ENCODE measurements at regions not wholly inside any gene's neighbourhood (a gene's known extent, or its start where the extent isn't known, plus 50 kb on each side); places are given as distances from the start of the nearest gene placed in this dataset.

DNA sequence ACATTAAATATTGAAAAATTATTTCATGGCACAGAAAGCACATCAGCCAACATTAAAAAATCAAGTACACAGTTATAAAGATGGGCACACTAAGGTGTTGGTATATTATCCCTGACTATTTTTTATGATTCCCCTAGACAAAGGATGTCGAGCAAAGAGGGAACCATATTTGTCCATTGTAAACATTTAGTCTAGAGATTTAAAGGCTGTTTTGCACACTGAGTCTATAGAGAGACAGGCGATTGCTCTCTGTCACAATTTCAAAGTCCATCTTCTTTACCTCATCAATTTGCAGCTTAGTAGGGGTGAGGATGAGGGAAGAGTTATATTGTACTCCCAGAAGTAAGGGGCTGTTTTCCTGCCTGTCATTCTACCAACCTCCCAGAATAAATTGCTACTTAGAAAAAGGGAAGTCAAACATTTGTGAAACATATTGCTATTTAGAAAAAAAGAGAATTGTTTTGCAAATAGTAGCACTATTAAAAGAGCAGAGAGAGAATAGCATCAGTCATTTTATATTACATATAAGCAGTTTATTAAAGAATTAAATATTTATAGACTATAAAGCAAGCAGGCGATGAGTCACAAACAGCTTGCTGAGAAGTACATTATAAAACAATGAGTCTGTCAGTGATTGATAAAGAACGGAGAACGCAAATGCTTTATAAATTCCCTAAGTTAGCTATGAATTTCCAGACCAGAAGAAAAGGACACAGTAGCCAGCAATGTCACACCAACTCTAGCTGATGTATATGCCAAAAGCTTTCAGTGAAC, 270.6 kb upstream of the PMFBP1 start:
- in situ Hi-C loops (cut with HindIII; ENCODE audit: low pct_ligation_motif_present, low pct_unique_long_range_greater_than_20kb, low sequenced_read_pairs): no loop called here
- DNase-seq: no peak

DNA sequence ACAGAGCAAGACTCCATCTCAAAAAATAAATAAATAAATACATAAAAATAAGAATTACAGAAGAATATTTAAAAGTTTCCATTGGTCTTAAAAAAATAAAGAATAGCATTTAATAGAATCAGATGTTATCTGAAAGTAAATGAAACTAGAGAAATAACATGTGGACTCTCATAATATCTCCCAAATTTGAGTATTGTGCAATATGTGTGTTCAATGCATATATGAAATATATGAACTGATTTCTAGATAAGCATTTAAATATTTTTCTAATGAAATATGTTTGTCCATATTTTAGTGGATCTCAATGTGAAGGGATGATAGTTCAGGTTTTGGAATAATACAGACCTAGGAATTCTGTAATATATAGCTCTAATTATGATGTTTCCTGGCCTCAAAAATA, 265.9 kb upstream of the PMFBP1 start:
- in situ Hi-C loops (cut with HindIII; ENCODE audit: low pct_ligation_motif_present, low pct_unique_long_range_greater_than_20kb, low sequenced_read_pairs): no loop called here
- no peak for DNase-seq

DNA sequence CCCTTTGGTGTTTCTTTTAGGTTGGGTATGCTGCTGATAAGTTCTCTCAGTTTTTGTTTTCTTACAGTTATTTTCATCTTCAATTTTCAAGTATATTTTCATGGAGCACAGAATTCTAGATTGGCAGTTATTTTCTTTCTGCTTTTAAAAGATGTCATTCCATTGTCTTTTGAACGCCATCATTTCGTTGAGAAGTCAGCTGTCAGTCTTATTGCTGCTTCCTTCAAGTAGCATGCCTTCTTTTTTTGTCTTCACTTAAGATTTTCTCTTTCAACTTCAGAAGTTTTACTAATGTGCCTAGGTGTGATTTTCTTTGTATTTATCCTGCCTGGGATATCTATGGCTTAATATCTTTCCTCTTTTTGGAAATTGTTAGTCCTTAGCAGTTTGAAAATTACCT, 262.2 kb upstream of the PMFBP1 start:
- peak; percentile 36 for DNase-seq
- in situ Hi-C loops (cut with HindIII; ENCODE audit: low pct_ligation_motif_present, low pct_unique_long_range_greater_than_20kb, low sequenced_read_pairs): no loop called here

DNA sequence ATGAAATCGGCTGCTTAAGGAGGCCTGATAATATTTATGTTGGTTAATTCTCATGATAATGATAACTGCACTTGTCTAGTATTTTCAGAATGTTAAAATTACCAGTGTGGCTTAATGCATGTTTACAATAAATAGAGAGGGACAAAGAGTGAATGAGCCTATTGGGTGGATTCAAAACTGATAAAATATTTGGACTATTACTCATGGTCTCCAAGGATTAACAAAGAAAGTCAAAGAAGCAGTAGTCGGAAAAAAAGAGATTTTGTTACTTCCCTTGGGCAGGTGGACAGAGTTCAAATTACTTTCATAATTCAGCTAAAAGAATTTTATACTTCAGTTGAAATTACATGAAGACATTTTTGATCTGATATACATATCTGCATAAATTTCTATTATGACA, 258.2 kb upstream of the PMFBP1 start:
- in situ Hi-C loops (cut with HindIII; ENCODE audit: low pct_ligation_motif_present, low pct_unique_long_range_greater_than_20kb, low sequenced_read_pairs): no loop called here
- DNase-seq: no peak

DNA sequence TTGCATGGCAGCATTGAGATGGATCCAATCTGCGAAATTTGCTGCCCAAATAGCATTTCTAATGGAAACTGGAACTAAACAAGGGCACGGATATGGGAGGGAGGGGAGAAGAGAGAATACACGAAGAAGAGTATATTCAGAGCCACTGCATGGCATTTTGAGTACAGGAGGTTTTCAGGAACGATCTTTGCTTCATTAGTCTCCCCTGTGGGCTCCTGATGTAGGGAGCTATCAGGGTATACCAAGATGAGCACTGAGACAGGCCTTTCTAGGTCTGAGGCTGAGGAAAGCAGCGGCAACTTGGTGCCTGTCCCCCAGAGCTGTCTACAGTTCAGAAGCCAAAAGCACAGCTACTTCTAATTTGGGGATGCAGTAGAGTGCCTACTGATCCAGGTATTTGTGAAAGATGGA, 257.7 kb upstream of the PMFBP1 start:
- in situ Hi-C loops (cut with HindIII; ENCODE audit: low pct_ligation_motif_present, low pct_unique_long_range_greater_than_20kb, low sequenced_read_pairs): no loop called here

DNA sequence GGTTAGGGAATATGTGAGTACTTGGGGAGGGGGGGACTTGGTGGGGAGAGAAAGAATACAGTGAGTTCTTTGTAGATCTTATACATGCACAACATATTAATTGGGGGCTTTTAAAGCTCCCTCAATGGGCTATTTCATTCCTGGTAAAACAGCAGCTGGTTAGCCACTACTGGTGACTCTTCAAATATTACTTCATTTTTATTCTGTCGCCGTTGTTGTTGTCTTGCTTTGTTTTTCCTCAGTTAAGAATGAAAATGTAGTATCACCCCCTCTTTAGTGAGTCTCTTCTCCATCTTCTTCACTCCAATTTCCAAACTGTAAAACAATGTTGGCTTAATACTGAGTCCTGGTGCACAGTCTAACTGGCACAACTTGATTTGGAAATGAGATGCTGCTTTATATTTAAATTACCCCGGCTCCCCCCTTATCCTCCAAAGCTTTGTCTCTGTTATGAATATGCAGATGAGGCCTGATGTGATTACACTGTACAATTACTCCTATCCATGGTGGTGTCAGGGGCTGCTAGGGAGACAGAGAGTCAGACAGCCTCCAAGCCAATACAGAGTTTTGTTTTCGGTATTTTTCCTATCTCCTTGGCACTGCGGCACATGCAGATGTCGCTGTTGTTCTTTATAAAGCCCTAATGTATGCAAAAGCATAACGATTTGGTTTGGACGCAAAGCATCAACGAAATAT, 256.9 kb upstream of the PMFBP1 start:
- no peak for DNase-seq
- in situ Hi-C loops (cut with HindIII; ENCODE audit: low pct_ligation_motif_present, low pct_unique_long_range_greater_than_20kb, low sequenced_read_pairs): no loop called here

More for the DNA sequence above, 257.7 kb upstream of the PMFBP1 start:
- DNase-seq: no peak

DNA sequence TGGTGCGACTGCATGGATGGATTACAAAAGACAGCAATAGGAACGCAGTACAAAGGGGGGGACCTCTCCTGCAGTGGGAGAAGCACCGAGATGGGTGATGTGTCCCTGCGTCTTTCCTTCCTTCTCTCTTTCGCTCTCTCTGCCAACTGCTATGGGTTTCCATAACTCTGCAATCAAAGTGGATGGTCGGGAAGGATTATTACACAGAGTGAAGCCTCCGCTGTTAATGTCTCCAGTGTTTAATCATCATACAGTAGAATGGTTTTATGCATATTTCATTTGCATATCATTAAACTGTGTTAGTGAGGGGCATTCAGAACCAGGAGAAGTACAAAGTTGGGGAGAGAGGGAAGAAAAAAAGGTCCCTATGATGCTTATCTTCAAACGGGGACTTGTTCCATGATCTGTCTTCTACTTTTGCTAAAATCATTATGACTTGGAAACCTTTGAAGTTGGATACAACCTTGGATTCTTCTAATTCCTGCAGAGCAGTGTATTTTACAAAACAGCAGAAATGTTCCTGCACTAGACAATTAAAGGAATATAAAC, 255.9 kb upstream of the PMFBP1 start:
- no peak for DNase-seq
- in situ Hi-C loops (cut with HindIII; ENCODE audit: low pct_ligation_motif_present, low pct_unique_long_range_greater_than_20kb, low sequenced_read_pairs): no loop called here

DNA sequence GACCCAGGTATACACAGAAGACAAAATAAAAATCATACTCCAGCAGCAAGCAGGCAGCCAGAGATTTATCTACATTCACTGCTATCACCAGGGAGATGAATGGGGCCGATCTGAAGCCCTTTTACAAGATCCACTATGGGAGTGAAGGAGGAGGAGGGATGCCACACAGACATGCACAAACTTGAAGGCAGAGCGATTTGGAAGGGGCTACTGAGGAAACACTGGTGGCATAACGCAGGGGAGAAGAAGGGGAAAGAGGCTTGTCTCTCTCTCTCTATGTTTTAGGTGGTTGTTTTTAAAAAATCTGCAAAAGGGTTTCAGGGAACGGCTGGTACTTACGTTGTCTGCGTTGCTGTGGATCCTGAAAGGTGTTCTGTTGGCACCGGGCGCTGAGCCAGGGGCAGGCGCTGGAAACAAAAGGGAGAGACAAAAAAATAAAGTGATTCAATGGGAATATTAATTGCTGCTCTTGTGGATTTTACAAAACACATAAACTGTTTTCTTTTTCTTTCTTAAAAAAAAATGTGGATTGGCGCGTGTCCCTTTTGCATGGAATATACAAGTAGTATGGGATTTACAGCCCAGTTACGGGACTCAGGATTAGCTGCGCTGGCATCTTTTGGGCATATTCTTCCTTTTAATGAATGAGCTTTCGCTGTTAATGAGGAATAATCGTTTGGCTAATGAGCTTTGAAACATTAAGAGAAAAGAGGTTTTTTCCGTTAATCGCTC, 255.3 kb upstream of the PMFBP1 start:
- in situ Hi-C loops (cut with HindIII; ENCODE audit: low pct_ligation_motif_present, low pct_unique_long_range_greater_than_20kb, low sequenced_read_pairs): no loop called here
- no peak for DNase-seq

DNA sequence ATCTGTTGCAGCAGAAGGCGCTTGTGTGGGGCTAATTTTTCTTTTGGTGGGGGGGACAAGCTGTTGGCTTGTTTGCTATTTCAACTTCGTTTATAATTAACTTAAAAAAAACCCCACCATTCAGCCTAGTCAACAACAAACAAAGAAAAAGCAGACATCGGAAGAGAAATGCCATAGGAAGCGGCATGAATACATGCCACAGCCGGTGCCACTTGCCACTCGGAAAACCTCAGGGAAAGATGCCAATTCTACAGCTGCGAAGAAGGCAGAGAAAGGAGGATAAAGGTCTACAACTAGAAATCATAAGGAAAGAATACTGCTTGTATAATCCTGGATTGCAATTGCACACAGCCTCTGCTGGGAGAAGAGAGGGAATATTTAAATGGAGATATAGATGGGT, 254.4 kb upstream of the PMFBP1 start:
- DNase-seq: no peak
- in situ Hi-C loops (cut with HindIII; ENCODE audit: low pct_ligation_motif_present, low pct_unique_long_range_greater_than_20kb, low sequenced_read_pairs): no loop called here

DNA sequence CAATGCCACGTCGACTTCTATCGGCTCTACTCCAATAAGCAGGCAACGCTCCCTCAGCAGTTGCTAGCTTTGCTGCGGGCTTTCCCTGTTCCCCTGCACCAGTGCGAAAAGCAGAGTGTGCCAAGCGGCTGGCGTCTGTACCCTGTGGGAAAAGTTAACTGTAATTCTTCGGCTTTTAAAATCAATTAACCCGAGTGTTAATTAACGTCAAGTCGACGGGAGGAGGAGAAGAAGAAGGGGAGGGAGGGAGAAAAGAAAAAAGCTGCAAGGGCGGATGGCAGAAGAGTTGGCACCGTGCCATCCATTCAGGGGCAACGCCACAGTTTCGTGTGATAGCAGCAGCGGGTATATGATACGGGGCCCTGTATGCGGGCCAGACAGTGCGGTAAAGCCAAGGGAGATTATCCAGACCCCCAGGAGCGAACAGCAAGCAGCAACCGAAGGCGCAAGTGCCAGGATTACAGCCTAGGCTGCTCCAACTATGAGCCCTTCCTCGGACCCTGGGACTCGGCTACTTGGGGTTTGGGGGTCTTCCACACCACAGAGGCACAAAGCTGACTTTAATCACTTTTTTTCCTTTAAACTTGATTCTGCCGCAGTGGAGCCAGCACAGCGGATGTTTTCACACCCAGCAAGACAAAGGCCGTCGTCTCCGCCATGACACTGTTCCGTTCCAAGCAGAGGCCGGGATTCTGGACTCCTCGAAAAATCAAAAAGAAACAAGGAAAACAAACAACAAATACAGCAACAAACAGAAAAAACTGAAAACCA, 253.8 kb upstream of the PMFBP1 start:
- in situ Hi-C loops (cut with HindIII; ENCODE audit: low pct_ligation_motif_present, low pct_unique_long_range_greater_than_20kb, low sequenced_read_pairs): no loop called here
- no peak for DNase-seq

DNA sequence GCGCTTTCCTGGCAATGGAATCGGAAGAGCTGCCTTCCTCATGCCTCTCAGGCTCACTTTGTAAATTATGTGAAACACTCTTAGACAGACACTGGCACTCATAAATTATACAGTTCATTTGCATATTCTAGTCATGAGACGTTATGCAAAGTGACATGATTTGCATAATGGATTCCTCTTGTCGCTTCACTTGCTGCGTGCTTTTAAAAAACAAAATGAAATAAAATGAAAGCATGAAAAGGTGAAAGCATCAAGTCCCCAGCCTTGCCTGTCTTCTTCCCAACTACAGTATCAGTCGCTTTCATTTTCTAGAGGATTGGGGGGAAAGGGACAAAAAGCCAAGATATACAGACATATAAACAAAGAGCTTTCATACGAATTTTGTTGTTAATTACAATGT, 252.8 kb upstream of the PMFBP1 start:
- in situ Hi-C loops (cut with HindIII; ENCODE audit: low pct_ligation_motif_present, low pct_unique_long_range_greater_than_20kb, low sequenced_read_pairs): no loop called here

DNA sequence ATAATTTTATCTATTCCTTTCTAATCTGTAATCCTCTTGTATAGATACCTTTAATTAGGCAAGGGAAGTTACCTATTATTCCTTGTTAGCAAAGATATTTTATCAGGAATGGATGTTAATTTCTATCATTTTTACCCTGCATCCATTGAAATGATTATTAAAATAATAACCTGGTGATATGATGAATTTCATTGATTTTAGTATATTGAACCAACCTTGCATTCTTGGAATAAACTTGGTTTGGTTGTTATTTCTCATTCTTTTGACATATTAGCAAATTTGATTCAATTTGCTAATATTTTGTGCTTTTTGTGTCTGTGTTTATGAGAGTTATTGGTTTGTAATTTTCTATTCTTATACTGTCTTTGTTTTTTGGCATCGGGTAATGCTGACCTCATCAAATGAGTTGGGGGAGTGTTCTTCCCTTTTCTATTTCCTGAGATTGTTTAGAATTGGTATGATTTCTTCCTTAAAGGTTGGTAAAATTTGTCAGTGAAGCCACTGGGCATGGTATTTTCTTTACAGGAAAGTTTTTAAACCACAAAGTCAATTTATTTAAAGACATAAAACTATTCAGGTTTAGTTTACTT, 250.4 kb upstream of the PMFBP1 start:
- no peak for DNase-seq
- in situ Hi-C loops (cut with HindIII; ENCODE audit: low pct_ligation_motif_present, low pct_unique_long_range_greater_than_20kb, low sequenced_read_pairs): no loop called here

More for the DNA sequence above, 252.8 kb upstream of the PMFBP1 start:
- DNase-seq: no peak

DNA sequence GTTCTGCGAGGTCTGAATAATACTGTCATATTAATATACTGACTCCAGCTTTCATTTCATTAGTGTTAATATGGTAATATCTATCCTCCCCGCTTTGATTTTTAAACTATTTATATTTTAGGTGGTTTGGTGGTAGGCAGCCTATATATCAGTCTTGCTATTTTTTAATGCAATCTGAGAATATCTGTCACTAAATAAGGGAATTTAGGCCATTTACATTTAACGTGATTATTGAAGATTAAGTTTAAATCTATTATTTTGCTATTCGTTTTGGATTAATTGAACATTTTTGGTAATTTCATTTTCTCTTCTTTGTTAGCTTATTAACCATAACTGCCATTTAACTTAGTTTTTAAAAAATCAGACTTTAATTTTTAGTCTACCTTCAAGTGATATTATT, 247.7 kb upstream of the PMFBP1 start:
- DNase-seq: no peak
- in situ Hi-C loops (cut with HindIII; ENCODE audit: low pct_ligation_motif_present, low pct_unique_long_range_greater_than_20kb, low sequenced_read_pairs): no loop called here

DNA sequence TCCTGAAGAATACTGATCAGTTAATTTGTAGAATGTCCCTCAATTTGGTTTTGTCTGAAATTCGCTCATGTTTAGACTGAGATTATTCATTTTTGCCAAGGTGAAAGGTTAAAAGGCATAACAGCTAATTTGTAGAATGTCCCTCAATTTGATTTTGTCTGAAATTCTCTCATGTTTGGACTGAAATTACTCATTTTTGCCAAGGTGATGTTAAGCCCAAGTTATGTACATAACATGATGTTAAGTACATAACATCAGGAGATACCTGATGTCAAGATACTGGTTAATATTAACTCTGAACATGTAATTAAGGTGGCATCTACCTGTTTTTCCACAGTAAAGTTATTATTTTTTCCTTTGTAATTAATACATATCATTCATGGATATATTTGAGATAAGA, 243.4 kb upstream of the PMFBP1 start:
- in situ Hi-C loops (cut with HindIII; ENCODE audit: low pct_ligation_motif_present, low pct_unique_long_range_greater_than_20kb, low sequenced_read_pairs): no loop called here
- DNase-seq: no peak

DNA sequence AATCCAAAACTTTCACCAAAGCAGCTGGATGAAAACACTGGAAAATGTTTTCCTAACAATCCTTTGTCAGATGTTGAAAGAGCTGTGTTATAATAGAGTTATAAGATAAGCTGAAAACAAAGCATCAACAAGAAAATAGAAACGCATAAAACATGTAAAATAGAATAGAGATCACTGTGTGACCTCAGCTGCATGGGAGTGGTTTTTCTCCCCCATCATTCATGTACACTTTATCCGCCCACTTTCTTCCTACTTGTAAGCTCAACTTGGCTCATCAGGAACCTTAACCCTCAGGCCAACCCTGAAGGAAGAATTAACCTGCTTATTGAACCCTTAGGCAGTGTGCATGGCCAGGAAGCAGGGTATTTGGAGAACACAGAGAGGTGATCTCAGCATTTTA, 238.5 kb upstream of the PMFBP1 start:
- in situ Hi-C loops (cut with HindIII; ENCODE audit: low pct_ligation_motif_present, low pct_unique_long_range_greater_than_20kb, low sequenced_read_pairs): no loop called here
- DNase-seq: no peak

DNA sequence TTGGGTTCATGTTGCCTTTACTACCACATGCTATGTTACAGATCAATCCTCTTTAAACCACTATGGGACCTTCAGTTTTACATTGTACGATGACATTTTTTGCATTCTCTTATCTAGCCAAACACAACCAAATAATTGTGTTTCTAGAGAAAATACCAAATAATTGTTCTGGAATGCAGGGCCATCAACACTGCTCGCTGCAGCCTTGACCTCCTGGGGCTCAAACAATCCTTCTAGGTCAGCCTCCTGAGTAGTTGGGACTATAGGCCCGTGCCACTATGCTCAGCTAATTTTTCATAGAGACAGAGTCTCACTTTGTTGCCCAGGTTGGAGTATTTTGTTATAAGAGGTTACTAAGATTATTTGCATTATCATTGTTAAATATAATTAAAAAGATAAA, 237.5 kb upstream of the PMFBP1 start:
- DNase-seq: no peak

DNA sequence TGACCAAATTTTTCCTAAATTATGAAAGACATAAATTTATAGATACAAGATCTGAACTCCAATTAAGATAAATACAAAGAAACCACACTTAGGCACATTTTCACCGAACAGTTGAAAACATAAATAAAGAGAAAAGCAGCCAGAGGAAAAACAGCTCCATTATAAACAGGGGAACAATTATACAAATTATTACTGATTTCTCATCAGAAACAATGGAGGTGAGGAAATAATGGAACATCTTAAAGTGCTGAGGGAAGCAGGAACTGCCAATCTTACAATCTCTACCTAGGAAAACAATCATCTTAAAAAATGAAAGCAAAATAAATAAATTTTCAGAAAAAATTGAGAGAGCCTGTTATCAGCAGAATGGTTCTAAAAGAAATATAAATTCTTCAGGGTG, 234.4 kb upstream of the PMFBP1 start:
- no peak for DNase-seq
- in situ Hi-C loops (cut with HindIII; ENCODE audit: low pct_ligation_motif_present, low pct_unique_long_range_greater_than_20kb, low sequenced_read_pairs): no loop called here

More for the DNA sequence above, 237.5 kb upstream of the PMFBP1 start:
- in situ Hi-C loops (cut with HindIII; ENCODE audit: low pct_ligation_motif_present, low pct_unique_long_range_greater_than_20kb, low sequenced_read_pairs): no loop called here

DNA sequence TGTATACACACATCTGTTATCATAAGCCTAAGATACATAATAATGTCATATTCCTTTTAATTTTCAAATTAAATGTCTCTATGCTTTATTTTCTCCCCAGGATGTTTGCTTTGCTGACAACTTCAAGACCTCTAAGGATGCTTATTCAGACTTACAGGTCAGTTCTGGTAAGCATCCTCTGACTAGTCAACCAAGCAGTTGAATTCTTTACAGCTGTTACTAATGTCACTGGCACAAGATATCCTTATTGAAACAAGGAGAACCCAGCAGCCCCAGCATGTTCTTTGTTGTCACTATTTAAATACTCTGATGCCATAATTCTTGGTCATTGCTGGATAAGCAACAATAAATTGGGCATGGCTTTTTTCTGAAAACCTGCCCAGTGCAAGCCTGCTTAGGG, 232.3 kb upstream of the PMFBP1 start:
- DNase-seq: no peak
- in situ Hi-C loops (cut with HindIII; ENCODE audit: low pct_ligation_motif_present, low pct_unique_long_range_greater_than_20kb, low sequenced_read_pairs): no loop called here

DNA sequence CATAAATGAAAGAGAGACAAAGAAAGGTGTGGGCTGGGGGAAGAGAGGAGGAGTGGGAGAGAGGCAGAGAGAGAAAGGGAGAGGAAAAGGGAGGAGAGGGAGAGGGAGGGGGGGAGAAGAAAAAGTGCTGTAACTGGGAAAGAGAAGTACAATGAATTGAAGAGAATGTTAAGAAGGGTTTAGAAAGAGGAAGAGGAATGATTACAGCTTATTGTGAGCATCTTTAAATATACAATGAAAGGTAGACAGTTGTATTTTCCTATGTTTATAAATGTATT, 229.1 kb upstream of the PMFBP1 start:
- in situ Hi-C loops (cut with HindIII; ENCODE audit: low pct_ligation_motif_present, low pct_unique_long_range_greater_than_20kb, low sequenced_read_pairs): no loop called here
- no peak for DNase-seq
